OCI-LY7 (cell line): ENCODE measurements at regions not wholly inside any gene's neighbourhood (a gene's known extent, or its start where the extent isn't known, plus 50 kb on each side); places are given as distances from the start of the nearest gene placed in this dataset.

Experiments used
- BruUV-seq: library from RNA; stranded (reverse); fragments of 400-500 nt; replicated peaks from 2 replicates; lab custom pipeline; 2021; lab: Mats Ljungman, UMichigan
- CTCF ChIA-PET: fragments of 300-600 bp; sonication (Branson Sonifier 250); formaldehyde crosslinking; loops from one replicate; lab custom pipeline; 2022; ENCODE audit warnings: antibody characterized with exemption; ENCODE audit not compliant: unreplicated experiment; lab: Charles Lee
- POLR2A ChIA-PET: fragments of 300-600 bp; sonication (Branson Sonifier 250); formaldehyde crosslinking; loops from one replicate; lab custom pipeline; 2022; ENCODE audit warnings: antibody characterized with exemption; lab: Charles Lee
- DNase-seq: peaks from one replicate; pipeline ENCODE4 v3.0.0-alpha.2; 2015; ENCODE audit warnings: low spot score
- H2AFZ ChIP-seq: fragments of 200-600 bp; sonication (generic), shearing (Covaris generic); 2 replicates; pipeline ENCODE4 v1.6.1; 2014; ENCODE audit warnings: mild to moderate bottlenecking, antibody characterized with exemption, low read length, moderate library complexity
- H3K27ac ChIP-seq: fragments of 200-600 bp; sonication (generic); 2 replicates; pipeline ENCODE4 v1.5.1; 2014; ENCODE audit warnings: mixed run types, low read depth, mild to moderate bottlenecking, moderate library complexity, low read length, inconsistent platforms; ENCODE audit not compliant: poor library complexity, severe bottlenecking
- H3K36me3 ChIP-seq: fragments of 200-600 bp; sonication (generic); 2 replicates; pipeline ENCODE4 v1.6.1; 2014; ENCODE audit warnings: mild to moderate bottlenecking, antibody characterized with exemption, low read length, moderate library complexity, mixed read lengths; ENCODE audit not compliant: insufficient read depth
- H3K4me1 ChIP-seq: fragments of 200-600 bp; sonication (generic); 2 replicates; pipeline ENCODE4 v1.5.1; 2014; ENCODE audit warnings: mild to moderate bottlenecking, low read length; ENCODE audit not compliant: insufficient read depth, poor library complexity, severe bottlenecking
- H3K4me2 ChIP-seq: fragments of 200-600 bp; sonication (generic); 2 replicates; pipeline ENCODE4 v1.6.1; 2014; ENCODE audit warnings: mild to moderate bottlenecking, low read length
- H3K4me3 ChIP-seq: fragments of 200-600 bp; sonication (generic); 2 replicates; pipeline ENCODE4 v1.5.1; 2014; ENCODE audit warnings: mild to moderate bottlenecking, low read depth, low read length; ENCODE audit not compliant: poor library complexity, severe bottlenecking
- H3K79me2 ChIP-seq: fragments of 200-600 bp; sonication (generic); 2 replicates; pipeline ENCODE4 v1.6.1; 2016; ENCODE audit warnings: low read depth, mild to moderate bottlenecking, low read length, moderate library complexity, mixed read lengths; ENCODE audit not compliant: insufficient read depth
- H3K9me2 ChIP-seq: fragments of 200-600 bp; sonication (generic); 2 replicates; pipeline ENCODE4 v1.6.1; 2016; ENCODE audit warnings: mild to moderate bottlenecking, low read length, mixed read lengths; ENCODE audit not compliant: insufficient read depth
- H3K9me3 ChIP-seq: fragments of 200-600 bp; sonication (generic); 2 replicates; pipeline ENCODE4 v1.6.1; 2014; ENCODE audit warnings: mild to moderate bottlenecking, mixed run types, low read length, mixed read lengths
- H4K20me1 ChIP-seq: fragments of 200-600 bp; sonication (generic); 2 replicates; pipeline ENCODE4 v1.6.1; 2014; ENCODE audit warnings: mild to moderate bottlenecking, antibody characterized with exemption, low read length, moderate library complexity, mixed read lengths; ENCODE audit not compliant: insufficient read depth
- EZH2phosphoT487 ChIP-seq: fragments of 200-600 bp; sonication (generic); IDR thresholded peaks from 2 replicates; pipeline ENCODE4 v1.6.1; 2018; ENCODE audit warnings: low read depth, borderline replicate concordance, mild to moderate bottlenecking, mixed run types, antibody characterized with exemption, low read length, moderate library complexity, mixed read lengths
- intact Hi-C: fragments of 100-400 bp; cut with micrococcal nuclease; formaldehyde crosslinking; loops from one replicate; pipeline ENCODE4 v1.10.0; 2022; ENCODE audit not compliant: unreplicated experiment
- TF ChIP-seq, protein P1 (sequence below): fragments of 200-600 bp; sonication (generic); conservative IDR thresholded peaks from 2 replicates; pipeline ENCODE4 v1.5.1; 2014; ENCODE audit warnings: mild to moderate bottlenecking, antibody characterized with exemption, low read length, moderate library complexity, mixed read lengths

DNA sequence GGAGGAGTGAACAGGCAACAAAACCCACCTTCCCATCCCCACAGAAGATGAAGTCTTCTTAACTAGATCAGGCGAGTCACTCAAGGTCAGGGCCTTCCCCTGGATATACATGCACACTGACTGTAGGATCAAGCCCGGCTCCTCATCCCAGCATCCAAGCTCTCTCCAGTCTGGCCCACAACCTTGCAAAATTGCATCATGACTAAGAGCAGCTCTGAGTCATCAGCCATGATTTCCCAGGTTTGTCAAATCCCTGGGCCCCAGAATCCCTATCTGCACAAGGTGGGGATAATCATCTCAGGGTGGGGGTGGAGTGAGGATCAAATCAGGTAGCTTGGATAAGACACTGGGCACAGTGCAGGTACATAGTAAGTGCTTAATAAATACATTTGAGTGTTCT is 199.3 kb upstream of the GRIK3 start:
- Histone ChIP-seq H3K27ac (no peak overlapping the region), H2AFZ (no peak overlapping the region), H3K9me3 (no peaks in the 10 kb centered on the region), H3K4me2 (no peak overlapping the region), H4K20me1 (no peaks in the 10 kb centered on the region), H3K36me3 (no peaks in the 10 kb centered on the region), H3K79me2 (no peaks in the 10 kb centered on the region), H3K9me2 (no peaks in the 10 kb centered on the region), H3K4me3 (no peak overlapping the region), H3K4me1 (no peaks in the 10 kb centered on the region)
- BruUV-seq: no TSS peak
- DNase-seq: no peak
- intact Hi-C loops: no loop called here
- TF ChIP-seq EZH2phosphoT487: no peak
- TF ChIP-seq, protein P1, sequence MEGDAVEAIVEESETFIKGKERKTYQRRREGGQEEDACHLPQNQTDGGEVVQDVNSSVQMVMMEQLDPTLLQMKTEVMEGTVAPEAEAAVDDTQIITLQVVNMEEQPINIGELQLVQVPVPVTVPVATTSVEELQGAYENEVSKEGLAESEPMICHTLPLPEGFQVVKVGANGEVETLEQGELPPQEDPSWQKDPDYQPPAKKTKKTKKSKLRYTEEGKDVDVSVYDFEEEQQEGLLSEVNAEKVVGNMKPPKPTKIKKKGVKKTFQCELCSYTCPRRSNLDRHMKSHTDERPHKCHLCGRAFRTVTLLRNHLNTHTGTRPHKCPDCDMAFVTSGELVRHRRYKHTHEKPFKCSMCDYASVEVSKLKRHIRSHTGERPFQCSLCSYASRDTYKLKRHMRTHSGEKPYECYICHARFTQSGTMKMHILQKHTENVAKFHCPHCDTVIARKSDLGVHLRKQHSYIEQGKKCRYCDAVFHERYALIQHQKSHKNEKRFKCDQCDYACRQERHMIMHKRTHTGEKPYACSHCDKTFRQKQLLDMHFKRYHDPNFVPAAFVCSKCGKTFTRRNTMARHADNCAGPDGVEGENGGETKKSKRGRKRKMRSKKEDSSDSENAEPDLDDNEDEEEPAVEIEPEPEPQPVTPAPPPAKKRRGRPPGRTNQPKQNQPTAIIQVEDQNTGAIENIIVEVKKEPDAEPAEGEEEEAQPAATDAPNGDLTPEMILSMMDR: no peak
- POLR2A ChIA-PET: interaction anchor here (0.5 kb wide), 1 partner anchor 59 kb away, joined by 3 read pairs; no protein-coding TSS in a partner anchor
- CTCF ChIA-PET: no interaction called here

DNA sequence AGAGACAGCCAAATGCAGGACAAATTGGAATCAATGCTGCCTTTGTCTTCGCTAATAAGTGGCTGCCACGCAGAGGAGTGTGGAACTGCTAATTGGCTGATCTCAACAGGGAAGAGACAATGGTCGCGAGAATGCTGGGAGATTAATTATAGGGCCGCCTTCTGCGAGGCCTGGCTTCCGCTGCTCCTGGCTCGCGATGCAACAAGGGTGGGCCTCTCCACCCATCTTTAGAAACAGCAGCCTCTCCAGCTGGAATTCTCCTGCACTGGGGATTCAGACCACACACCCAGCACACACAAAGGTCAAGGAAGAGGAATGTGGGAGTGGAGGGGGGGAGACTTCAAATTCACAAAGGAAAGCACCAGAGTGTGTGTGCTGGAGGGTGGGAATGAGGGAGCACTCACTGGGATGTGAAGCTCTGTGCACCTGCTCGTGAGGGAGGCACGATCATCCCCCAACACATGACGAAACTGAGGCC is 200.7 kb upstream of the GRIK3 start:
- TF ChIP-seq, protein P1: no peak
- TF ChIP-seq EZH2phosphoT487: no peak
- Histone ChIP-seq H3K4me1 (no peaks in the 10 kb centered on the region), H3K79me2 (no peaks in the 10 kb centered on the region), H3K4me3 (no peak overlapping the region), H2AFZ (no peak overlapping the region), H3K9me2 (no peaks in the 10 kb centered on the region), H4K20me1 (no peaks in the 10 kb centered on the region), H3K36me3 (no peaks in the 10 kb centered on the region), H3K9me3 (no peaks in the 10 kb centered on the region), H3K27ac (no peak overlapping the region), H3K4me2 (no peak overlapping the region)
- intact Hi-C loops: no loop called here
- no TSS peak for BruUV-seq
- DNase-seq: no peak
- CTCF ChIA-PET: no interaction called here
- POLR2A ChIA-PET: no interaction called here

DNA sequence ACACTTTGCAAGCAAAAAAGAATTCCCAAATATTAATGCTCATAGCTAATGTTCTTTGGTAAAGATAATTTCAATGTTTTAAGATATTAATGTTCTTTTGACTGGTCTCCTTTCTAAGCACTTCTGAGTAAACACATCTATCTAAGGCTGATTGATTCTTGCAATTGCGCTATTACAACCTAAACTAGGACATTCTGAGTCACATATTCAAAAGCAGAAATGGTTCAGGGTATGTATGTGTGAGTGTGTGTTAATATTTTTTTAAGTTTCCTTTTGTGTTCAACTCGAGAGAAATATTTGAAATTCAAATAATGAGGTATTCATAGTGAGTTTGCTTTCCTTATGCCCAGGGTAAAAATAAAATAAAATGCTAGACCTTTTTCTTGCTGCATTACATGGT is 203.6 kb upstream of the GRIK3 start:
- H3K9me3 ChIP-seq: no peaks in the 10 kb centered on the region
- H3K79me2 ChIP-seq: no peaks in the 10 kb centered on the region
- no TSS peak for BruUV-seq
- CTCF ChIA-PET: no interaction called here
- H3K27ac ChIP-seq: no peak overlapping the region
- TF ChIP-seq, protein P1: no peak
- TF ChIP-seq EZH2phosphoT487: no peak
- H3K4me2 ChIP-seq: no peak overlapping the region
- H3K4me1 ChIP-seq: no peaks in the 10 kb centered on the region
- H3K4me3 ChIP-seq: no peak overlapping the region
- H2AFZ ChIP-seq: no peak overlapping the region
- H4K20me1 ChIP-seq: no peaks in the 10 kb centered on the region
- no peak for DNase-seq
- H3K9me2 ChIP-seq: no peaks in the 10 kb centered on the region
- H3K36me3 ChIP-seq: no peaks in the 10 kb centered on the region
- POLR2A ChIA-PET: no interaction called here
- intact Hi-C loops: no loop called here
